OCI-LY3 (cell line): ENCODE measurements at regions not wholly inside any gene's neighbourhood (a gene's known extent, or its start where the extent isn't known, plus 50 kb on each side); places are given as distances from the start of the nearest gene placed in this dataset.

Experiments
- H2AFZ ChIP-seq: fragments of 200-600, 300-600 bp; shearing (Covaris generic); 2 replicates; pipeline ENCODE4 v1.6.0; 2014; ENCODE audit warnings: antibody characterized with exemption, low read depth, low read length
- H3K27ac ChIP-seq: fragments of 200-600, 300-600 bp; sonication (generic); 2 replicates; pipeline ENCODE4 v1.5.1; 2014; ENCODE audit warnings: mild to moderate bottlenecking, low read length, moderate library complexity, mixed read lengths
- H3K27me3 ChIP-seq: fragments of 200-600, 300-600 bp; sonication (generic); 2 replicates; pipeline ENCODE4 v1.6.1; 2014; ENCODE audit warnings: low read depth, low read length, mixed read lengths
- H3K36me3 ChIP-seq: fragments of 200-600, 300-600 bp; sonication (generic); replicated peaks from 2 replicates; pipeline ENCODE3; 2014; ENCODE audit warnings: low read depth, low read length, mixed read lengths
- H3K4me1 ChIP-seq: fragments of 300-600, 200-600 bp; sonication (generic); 2 replicates; pipeline ENCODE4 v1.6.1; 2014; ENCODE audit warnings: low read length, mixed read lengths
- H3K4me2 ChIP-seq: fragments of 200-600, 300-600 bp; sonication (generic); 2 replicates; pipeline ENCODE4 v1.6.1; 2014; ENCODE audit warnings: low read length, mixed read lengths
- H3K4me3 ChIP-seq: fragments of 300-600, 200-600 bp; sonication (generic); 2 replicates; pipeline ENCODE4 v1.5.1; 2014; ENCODE audit warnings: antibody characterized with exemption, mild to moderate bottlenecking, low read length, moderate library complexity
- H3K79me2 ChIP-seq: fragments of 300-600, 200-600 bp; shearing (Covaris generic); 2 replicates; pipeline ENCODE4 v1.6.1; 2014; ENCODE audit warnings: mild to moderate bottlenecking, low read length, mixed read lengths
- H3K9ac ChIP-seq: fragments of 300-600, 200-600 bp; shearing (Covaris generic); 2 replicates; pipeline ENCODE4 v1.6.0; 2014; ENCODE audit warnings: mild to moderate bottlenecking, low read length, moderate library complexity
- H3K9me3 ChIP-seq: fragments of 200-600, 300-600 bp; shearing (Covaris generic); 2 replicates; pipeline ENCODE4 v1.6.1; 2014; ENCODE audit warnings: low read length, mixed read lengths; ENCODE audit not compliant: insufficient read depth
- H4K20me1 ChIP-seq: fragments of 200-600, 300-600 bp; sonication (generic); 2 replicates; pipeline ENCODE4 v1.6.1; 2016; ENCODE audit warnings: low read length, mixed read lengths; ENCODE audit not compliant: insufficient read depth
- CTCF ChIP-seq: fragments of 200-600, 300-600 bp; sonication (generic); IDR thresholded peaks from 2 replicates; pipeline ENCODE4 v1.5.1; 2014; ENCODE audit warnings: antibody characterized with exemption, low read length, low read depth
- EZH2phosphoT487 ChIP-seq: fragments of 200-600 bp; shearing (Covaris generic); IDR thresholded peaks from 2 replicates; pipeline ENCODE4 v1.6.1; 2018; ENCODE audit warnings: antibody characterized with exemption, mixed run types, low read depth

- Histone ChIP-seq H3K79me2 (no peaks in the 10 kb centered on the region), H3K27ac (no peak overlapping the region), H3K27me3 (peaks cover 21% of the 10 kb centered on the region), H3K4me2 (no peak overlapping the region), H3K36me3 (no peaks in the 10 kb centered on the region), H3K9me3 (no peaks in the 10 kb centered on the region), H3K4me3 (no peak overlapping the region), H2AFZ (no peak overlapping the region), H3K4me1 (no peaks in the 10 kb centered on the region), H3K9ac (no peak overlapping the region), H4K20me1 (no peaks in the 10 kb centered on the region)
- TF ChIP-seq CTCF (no peak), EZH2phosphoT487 (no peak)
These were observed 138.1 kb upstream of the IRF2BP2 start for GRCh38 chr1:234748066-234748465.

GRCh38 chr1:234746798-234747196 lies 136.8 kb upstream of the IRF2BP2 start:
- Histone ChIP-seq H3K9ac (no peak overlapping the region), H3K79me2 (no peaks in the 10 kb centered on the region), H3K4me1 (peaks cover 4% of the 10 kb centered on the region; the same call in 1 of the 2 replicates), H3K4me3 (no peak overlapping the region), H4K20me1 (no peaks in the 10 kb centered on the region), H3K27ac (no peak overlapping the region), H3K27me3 (peaks cover 25% of the 10 kb centered on the region), H3K4me2 (no peak overlapping the region), H3K36me3 (no peaks in the 10 kb centered on the region), H2AFZ (no peak overlapping the region), H3K9me3 (no peaks in the 10 kb centered on the region)
- no peak for TF ChIP-seq EZH2phosphoT487

- no peak overlapping the region for H2AFZ ChIP-seq
These were observed 136.1 kb upstream of the IRF2BP2 start for GRCh38 chr1:234745844-234746797.

GRCh38 chr1:234745276-234745675 lies 135.3 kb upstream of the IRF2BP2 start:
- peaks cover 29% of the 10 kb centered on the region for H3K27me3 ChIP-seq
- no peaks in the 10 kb centered on the region for H3K9me3 ChIP-seq
- no peaks in the 10 kb centered on the region for H3K79me2 ChIP-seq
- H3K4me3 ChIP-seq = no peak overlapping the region
- H3K4me1 ChIP-seq = peaks cover 5% of the 10 kb centered on the region; the same call in 1 of the 2 replicates
- H4K20me1 ChIP-seq = no peaks in the 10 kb centered on the region
- no peaks in the 10 kb centered on the region for H3K36me3 ChIP-seq
- no peak overlapping the region for H2AFZ ChIP-seq
- no peak overlapping the region for H3K4me2 ChIP-seq
- H3K9ac ChIP-seq = no peak overlapping the region
- H3K27ac ChIP-seq = no peak overlapping the region
- no peak for TF ChIP-seq CTCF
- no peak for TF ChIP-seq EZH2phosphoT487

More at GRCh38 chr1:234745844-234746797, 136.1 kb upstream of the IRF2BP2 start:
- peaks cover 5% of the 10 kb centered on the region; the same call in 1 of the 2 replicates for H3K4me1 ChIP-seq
- no peak overlapping the region for H3K4me2 ChIP-seq
- H3K9me3 ChIP-seq = no peaks in the 10 kb centered on the region
- H3K4me3 ChIP-seq = no peak overlapping the region
- no peaks in the 10 kb centered on the region for H4K20me1 ChIP-seq
- no peak overlapping the region for H3K27ac ChIP-seq
- no peaks in the 10 kb centered on the region for H3K79me2 ChIP-seq
- peaks cover 29% of the 10 kb centered on the region for H3K27me3 ChIP-seq
- no peaks in the 10 kb centered on the region for H3K36me3 ChIP-seq
- H3K9ac ChIP-seq = no peak overlapping the region
- TF ChIP-seq EZH2phosphoT487 = no peak
- TF ChIP-seq CTCF = no peak
